Trophoblast cell (in vitro differentiated cells and primary cell): ENCODE measurements at regions not wholly inside any gene's neighbourhood (a gene's known extent, or its start where the extent isn't known, plus 50 kb on each side); places are given as distances from the start of the nearest gene placed in this dataset.

Source experiments
- DNase-seq, 2 donors: peaks; one replicate each; pipeline ENCODE4 v3.0.0-alpha.2; 2016
- H2AFZ ChIP-seq: 2 replicates; pipeline ENCODE4 v1.6.1; 2013; ENCODE audit warnings: low read length, moderate library complexity, mild to moderate bottlenecking; ENCODE audit not compliant: insufficient read depth, poor library complexity
- H2AK5ac ChIP-seq: 2 replicates; pipeline ENCODE4 v1.6.1; 2013; ENCODE audit warnings: mild to moderate bottlenecking, low read length
- H2BK120ac ChIP-seq: 2 replicates; pipeline ENCODE4 v1.6.1; 2013; ENCODE audit warnings: low read length, mild to moderate bottlenecking, moderate library complexity; ENCODE audit not compliant: insufficient read depth, poor library complexity
- H2BK12ac ChIP-seq: 2 replicates; pipeline ENCODE4 v1.6.1; 2013; ENCODE audit warnings: mild to moderate bottlenecking, low read length, moderate library complexity
- H2BK5ac ChIP-seq: 2 replicates; pipeline ENCODE4 v1.6.1; 2013; ENCODE audit warnings: low read length, low read depth, moderate library complexity, mild to moderate bottlenecking; ENCODE audit not compliant: poor library complexity
- H3K14ac ChIP-seq: 2 replicates; pipeline ENCODE4 v1.6.1; 2013; ENCODE audit warnings: mild to moderate bottlenecking, low read length
- H3K18ac ChIP-seq: 2 replicates; pipeline ENCODE4 v1.6.1; 2013; ENCODE audit warnings: mild to moderate bottlenecking, low read length
- H3K23ac ChIP-seq: 2 replicates; pipeline ENCODE4 v1.6.1; 2013; ENCODE audit warnings: low read length
- H3K27ac ChIP-seq: 2 replicates; pipeline ENCODE4 v1.5.1; 2013; ENCODE audit warnings: low read depth, mild to moderate bottlenecking, inconsistent platforms, low read length, moderate library complexity
- H3K27me3 ChIP-seq: 2 replicates; pipeline ENCODE4 v1.6.1; 2013; ENCODE audit warnings: inconsistent platforms, mild to moderate bottlenecking, low read length, moderate library complexity; ENCODE audit not compliant: insufficient read depth
- H3K36me3 ChIP-seq, 2 experiments: 1 replicate in 1 of 2; 2 replicates in 1 of 2; pipeline ENCODE4 v1.6.1; 2013; ENCODE audit warnings: low read length in 2 of 2, mild to moderate bottlenecking in 2 of 2, moderate library complexity in 1 of 2; ENCODE audit not compliant: insufficient read depth in 2 of 2, control insufficient read depth in 1 of 2
- H3K4ac ChIP-seq: 2 replicates; pipeline ENCODE4 v1.6.1; 2013; ENCODE audit warnings: low read depth, mild to moderate bottlenecking, low read length, moderate library complexity
- H3K4me1 ChIP-seq, 2 experiments: 1 replicate in 1 of 2; 2 replicates in 1 of 2; pipeline ENCODE4 v1.6.1; 2013; ENCODE audit warnings: low read length in 2 of 2, mild to moderate bottlenecking in 2 of 2, moderate library complexity in 1 of 2; ENCODE audit not compliant: insufficient read depth in 2 of 2, control insufficient read depth in 1 of 2
- H3K4me2 ChIP-seq: 2 replicates; pipeline ENCODE4 v1.6.1; 2013; ENCODE audit warnings: inconsistent platforms, mild to moderate bottlenecking, low read length, moderate library complexity
- H3K4me3 ChIP-seq: 2 replicates; pipeline ENCODE4 v1.5.1; 2013; ENCODE audit warnings: mild to moderate bottlenecking, low read depth, low read length, inconsistent platforms
- H3K79me1 ChIP-seq: one replicate; pipeline ENCODE4 v1.6.1; 2013; ENCODE audit warnings: low read length
- H3K79me2 ChIP-seq: 2 replicates; pipeline ENCODE4 v1.6.1; 2013; ENCODE audit warnings: low read length, mild to moderate bottlenecking; ENCODE audit not compliant: control insufficient read depth, insufficient read depth, poor library complexity
- H3K9ac ChIP-seq: 2 replicates; pipeline ENCODE4 v1.6.1; 2013; ENCODE audit warnings: mild to moderate bottlenecking, low read length
- H3K9me3 ChIP-seq: 2 replicates; pipeline ENCODE4 v1.6.1; 2013; ENCODE audit warnings: low read depth, mild to moderate bottlenecking, control low read depth, inconsistent platforms, low read length; ENCODE audit not compliant: insufficient read depth
- H4K12ac ChIP-seq: 2 replicates; pipeline ENCODE4 v1.6.1; 2013; ENCODE audit warnings: low read depth, mild to moderate bottlenecking, low read length, moderate library complexity
- H4K8ac ChIP-seq: 2 replicates; pipeline ENCODE4 v1.6.1; 2013; ENCODE audit warnings: low read depth, mild to moderate bottlenecking, low read length, moderate library complexity
- H4K91ac ChIP-seq: one replicate; pipeline ENCODE4 v1.6.1; 2013; ENCODE audit warnings: low read depth, mild to moderate bottlenecking, low read length, moderate library complexity
- whole genome bisulfite sequencing: extraction: QIAGEN DNeasy Blood & Tissue Kit; methylation state at CpG from one replicate; pipeline ENCODE4 v1.1.7; 2013; ENCODE audit warnings: missing lambda C conversion rate; ENCODE audit not compliant: insufficient read length, insufficient coverage; ENCODE audit errors: extremely low coverage; 5-methylcytosine and 5-hydroxymethylcytosine counted together

DNA sequence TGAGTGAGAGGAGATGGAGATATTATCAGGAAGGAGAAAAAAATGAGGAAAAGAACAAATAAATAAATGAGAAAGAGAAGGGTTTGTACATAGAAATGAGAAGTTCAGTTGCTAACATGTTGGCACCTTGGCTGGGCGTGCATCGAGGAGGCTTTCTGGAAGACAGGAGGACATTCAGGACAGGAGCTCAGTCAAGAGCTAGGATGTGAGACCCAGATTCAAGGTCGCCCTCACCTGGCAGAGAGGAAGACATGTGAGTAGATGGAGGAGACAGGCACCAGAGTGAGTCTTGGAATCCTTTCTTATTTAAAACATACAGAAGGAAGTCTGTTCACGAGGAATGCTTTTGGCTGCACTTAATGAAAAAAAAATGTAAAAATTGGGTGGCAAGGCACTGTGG is 640.9 kb downstream of the NPHP4 start:
- H2BK12ac ChIP-seq, result no peak overlapping the region
- no peak overlapping the region for H3K4ac ChIP-seq
- H3K27ac ChIP-seq, result no peak overlapping the region
- H3K4me2 ChIP-seq, result no peak overlapping the region
- H3K23ac ChIP-seq, result no peak overlapping the region
- H3K79me1 ChIP-seq, result no peaks in the 10 kb centered on the region
- no peak overlapping the region for H2BK120ac ChIP-seq
- H3K4me3 ChIP-seq, result no peak overlapping the region
- DNase-seq, result no peak
- no peak overlapping the region for H4K8ac ChIP-seq
- H4K91ac ChIP-seq, result no peak overlapping the region
- peaks cover 4% of the 10 kb centered on the region for H3K9me3 ChIP-seq
- H3K4me1 ChIP-seq, result no peaks in the 10 kb centered on the region
- no peaks in the 10 kb centered on the region for H3K36me3 ChIP-seq
- no peak overlapping the region for H4K12ac ChIP-seq
- no peak overlapping the region for H2AK5ac ChIP-seq
- H3K27me3 ChIP-seq, result no peaks in the 10 kb centered on the region
- no peak overlapping the region for H2AFZ ChIP-seq
- no peaks in the 10 kb centered on the region for H3K79me2 ChIP-seq
- no CpG with 5 or more reads among the region's 4 CpGs for WGBS
- no peak overlapping the region for H2BK5ac ChIP-seq
- no peak overlapping the region for H3K14ac ChIP-seq
- no peak overlapping the region for H3K18ac ChIP-seq
- H3K9ac ChIP-seq, result no peak overlapping the region

- Histone ChIP-seq H3K14ac (no peak overlapping the region), H2BK120ac (no peak overlapping the region), H2BK5ac (no peak overlapping the region), H3K79me1 (no peaks in the 10 kb centered on the region), H3K18ac (no peak overlapping the region), H4K12ac (no peak overlapping the region), H4K91ac (no peak overlapping the region), H3K9ac (no peak overlapping the region), H2AK5ac (no peak overlapping the region), H3K9me3 (peaks cover 4% of the 10 kb centered on the region), H3K4ac (no peak overlapping the region), H4K8ac (no peak overlapping the region), H2AFZ (no peak overlapping the region), H3K23ac (no peak overlapping the region), H3K4me2 (no peak overlapping the region), H3K27ac (no peak overlapping the region), H2BK12ac (no peak overlapping the region), H3K79me2 (no peaks in the 10 kb centered on the region), H3K36me3 (no peaks in the 10 kb centered on the region), H3K27me3 (no peaks in the 10 kb centered on the region), H3K4me3 (no peak overlapping the region), H3K4me1 (no peaks in the 10 kb centered on the region)
- no peak for DNase-seq
- no CpG with 5 or more reads among the region's 6 CpGs for WGBS
These were observed 642.7 kb downstream of the NPHP4 start for GRCh38 chr1:5349526-5349925.

DNA sequence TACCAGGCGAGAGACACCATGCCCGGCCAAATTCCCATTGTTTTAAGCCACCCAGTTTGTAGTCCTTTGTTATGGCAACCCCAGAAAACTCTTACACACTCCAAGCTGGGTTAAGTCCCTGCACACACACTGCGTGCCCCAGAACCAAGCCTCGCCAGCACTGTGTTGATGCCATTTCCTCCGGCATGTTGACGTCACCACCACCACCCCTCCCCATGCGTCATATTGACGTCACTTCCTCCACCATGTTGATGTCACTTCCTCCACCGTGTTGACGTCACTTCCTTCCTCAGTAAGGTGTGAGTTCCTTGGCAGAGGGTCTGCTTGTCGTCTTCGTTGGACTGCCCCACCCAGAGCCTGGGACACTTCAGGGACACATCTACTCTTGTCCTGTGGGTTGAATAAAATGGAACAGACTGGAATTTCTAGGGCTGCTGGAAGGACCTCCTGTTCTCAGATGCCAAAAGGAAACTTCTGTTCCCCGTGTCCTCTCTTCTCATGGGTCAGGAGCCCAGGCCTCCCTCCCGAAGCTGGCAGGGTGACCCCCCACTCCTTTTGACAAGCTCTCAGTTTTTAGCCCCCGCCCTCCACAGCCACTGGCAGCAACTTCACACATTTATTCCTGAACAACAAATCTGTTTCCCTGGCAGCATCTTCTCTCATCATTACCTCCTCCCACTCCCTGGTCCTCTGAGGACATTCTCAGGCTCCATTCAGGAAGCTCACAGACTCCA is 643.3 kb downstream of the NPHP4 start:
- no peak overlapping the region for H4K12ac ChIP-seq
- H3K79me1 ChIP-seq, result no peaks in the 10 kb centered on the region
- no peaks in the 10 kb centered on the region for H3K79me2 ChIP-seq
- H2BK12ac ChIP-seq, result no peak overlapping the region
- no peaks in the 10 kb centered on the region for H3K4me1 ChIP-seq
- H3K9ac ChIP-seq, result no peak overlapping the region
- H3K4ac ChIP-seq, result no peak overlapping the region
- no peak overlapping the region for H2BK5ac ChIP-seq
- H3K4me2 ChIP-seq, result no peak overlapping the region
- H2AK5ac ChIP-seq, result no peak overlapping the region
- H3K14ac ChIP-seq, result no peak overlapping the region
- DNase-seq, result no peak
- H4K8ac ChIP-seq, result no peak overlapping the region
- no peak overlapping the region for H3K4me3 ChIP-seq
- H3K9me3 ChIP-seq, result peaks cover 4% of the 10 kb centered on the region
- no peak overlapping the region for H2AFZ ChIP-seq
- H4K91ac ChIP-seq, result no peak overlapping the region
- no peaks in the 10 kb centered on the region for H3K36me3 ChIP-seq
- no peak overlapping the region for H3K27ac ChIP-seq
- H3K27me3 ChIP-seq, result no peaks in the 10 kb centered on the region
- H2BK120ac ChIP-seq, result no peak overlapping the region
- no peak overlapping the region for H3K18ac ChIP-seq
- no CpG with 5 or more reads among the region's 15 CpGs for WGBS
- H3K23ac ChIP-seq, result no peak overlapping the region

- no CpG with 5 or more reads among the region's 8 CpGs for WGBS
- peaks cover 4% of the 10 kb centered on the region for H3K9me3 ChIP-seq
These were observed 644.5 kb downstream of the NPHP4 start for GRCh38 chr1:5347726-5348125.

More at GRCh38 chr1:5347726-5348125, 644.5 kb downstream of the NPHP4 start:
- no peak overlapping the region for H4K91ac ChIP-seq
- H3K79me2 ChIP-seq, result no peaks in the 10 kb centered on the region
- H3K4me1 ChIP-seq, result no peaks in the 10 kb centered on the region
- no peak overlapping the region for H3K27ac ChIP-seq
- no peak overlapping the region for H3K23ac ChIP-seq
- H3K4me3 ChIP-seq, result no peak overlapping the region
- H4K12ac ChIP-seq, result no peak overlapping the region
- H2AK5ac ChIP-seq, result no peak overlapping the region
- no peak overlapping the region for H2BK120ac ChIP-seq
- H2AFZ ChIP-seq, result no peak overlapping the region
- H3K79me1 ChIP-seq, result no peaks in the 10 kb centered on the region
- no peak overlapping the region for H4K8ac ChIP-seq
- H2BK5ac ChIP-seq, result no peak overlapping the region
- no peaks in the 10 kb centered on the region for H3K36me3 ChIP-seq
- H2BK12ac ChIP-seq, result no peak overlapping the region
- no peak overlapping the region for H3K9ac ChIP-seq
- H3K4me2 ChIP-seq, result no peak overlapping the region
- no peak overlapping the region for H3K14ac ChIP-seq
- no peak overlapping the region for H3K18ac ChIP-seq
- no peaks in the 10 kb centered on the region for H3K27me3 ChIP-seq
- no peak overlapping the region for H3K4ac ChIP-seq
- DNase-seq, result no peak
